ENCODE measurements at regions not wholly inside any gene's neighbourhood (a gene's known extent, or its start where the extent isn't known, plus 50 kb on each side); places are given as distances from the start of the nearest gene placed in this dataset.

GRCh38 chr18:37705016-37705415 lies 139.4 kb upstream of the CELF4 start:
- TF ChIP-seq CTCF (IDR thresholded peaks at IDR 0.05; ENCODE audit: low read depth, low read length) (no peak), POLR2A (IDR thresholded peaks at IDR 0.05; ENCODE audit: extremely low read depth, insufficient read length) (no peak), MYC (IDR thresholded peaks at IDR 0.05; ENCODE audit: low read depth, low read length) (no peak)
